Stimulated activated naive CD8-positive, alpha-beta T cell treated with anti-CD3 and anti-CD28 coated beads, Interleukin-15, Interleukin-2, amounts not matched to agents 100 ng/mL and 50 ng/mL, for 24 hours (primary cell): ENCODE measurements at regions not wholly inside any gene's neighbourhood (a gene's known extent, or its start where the extent isn't known, plus 50 kb on each side); places are given as distances from the start of the nearest gene placed in this dataset.

Experiments used
- H3K27ac Mint-ChIP-seq: one replicate; pipeline ENCODE4 v1.8.0; 2021; ENCODE audit warnings: mild to moderate bottlenecking, mixed read lengths
- H3K27me3 Mint-ChIP-seq: one replicate; pipeline ENCODE4 v1.8.0; 2021; ENCODE audit warnings: mixed read lengths
- H3K36me3 Mint-ChIP-seq: one replicate; pipeline ENCODE4 v1.8.0; 2021; ENCODE audit warnings: low read depth, mixed read lengths
- H3K4me1 Mint-ChIP-seq: one replicate; pipeline ENCODE4 v1.8.0; 2021; ENCODE audit warnings: low read depth, mixed read lengths
- H3K4me3 Mint-ChIP-seq: one replicate; pipeline ENCODE4 v1.8.0; 2021; ENCODE audit warnings: mild to moderate bottlenecking, mixed read lengths
- H3K9me3 Mint-ChIP-seq: one replicate; pipeline ENCODE4 v1.8.0; 2021; ENCODE audit warnings: mixed read lengths

DNA sequence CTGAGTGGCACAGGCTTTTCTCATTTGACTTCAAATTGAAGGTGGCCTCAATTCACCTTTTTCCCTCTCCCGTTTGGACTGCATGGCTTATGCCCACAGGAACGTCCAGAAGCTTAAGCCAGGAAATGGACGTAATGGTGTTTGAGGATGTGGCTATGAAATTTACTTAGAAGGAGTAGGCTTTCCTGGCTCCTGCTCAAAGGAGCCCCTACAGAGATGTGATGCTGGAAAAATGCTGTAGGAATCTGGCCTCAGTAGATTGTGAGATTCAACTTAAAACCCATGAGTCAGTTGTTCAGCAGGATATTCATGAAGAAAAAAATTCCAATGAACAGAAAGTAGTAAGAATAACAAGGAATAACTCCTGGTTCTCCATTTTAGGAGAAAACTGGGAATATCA is 129.0 kb downstream of the ICOS start:
- Mint-ChIP-seq H3K4me1 (no peaks in the 10 kb centered on the region), H3K36me3 (no peaks in the 10 kb centered on the region), H3K9me3 (no peaks in the 10 kb centered on the region), H3K27ac (no peak overlapping the region), H3K4me3 (no peak overlapping the region), H3K27me3 (peaks cover 14% of the 10 kb centered on the region)

DNA sequence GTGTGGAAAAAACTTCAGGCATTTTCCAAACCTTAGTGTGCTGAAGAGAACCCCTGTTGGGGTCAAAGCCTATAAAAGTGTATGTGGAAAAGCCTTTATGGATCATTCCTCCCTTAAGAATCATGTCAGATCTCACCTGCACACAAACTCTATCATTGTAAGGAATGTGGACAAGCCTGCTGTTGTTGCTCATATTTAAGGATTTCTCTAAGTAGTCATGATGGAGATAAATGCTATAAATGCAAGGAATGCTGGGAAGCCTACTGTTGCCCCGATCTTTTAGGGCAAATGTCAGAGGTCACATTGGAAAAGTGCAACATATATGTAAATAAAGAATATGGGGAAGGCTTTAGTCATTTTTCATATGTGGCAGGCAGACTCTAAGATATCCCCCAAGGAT is 129.5 kb downstream of the ICOS start:
- Mint-ChIP-seq H3K27ac (no peak overlapping the region), H3K36me3 (no peaks in the 10 kb centered on the region), H3K27me3 (peaks cover 17% of the 10 kb centered on the region), H3K4me1 (no peaks in the 10 kb centered on the region), H3K4me3 (no peak overlapping the region), H3K9me3 (no peaks in the 10 kb centered on the region)

DNA sequence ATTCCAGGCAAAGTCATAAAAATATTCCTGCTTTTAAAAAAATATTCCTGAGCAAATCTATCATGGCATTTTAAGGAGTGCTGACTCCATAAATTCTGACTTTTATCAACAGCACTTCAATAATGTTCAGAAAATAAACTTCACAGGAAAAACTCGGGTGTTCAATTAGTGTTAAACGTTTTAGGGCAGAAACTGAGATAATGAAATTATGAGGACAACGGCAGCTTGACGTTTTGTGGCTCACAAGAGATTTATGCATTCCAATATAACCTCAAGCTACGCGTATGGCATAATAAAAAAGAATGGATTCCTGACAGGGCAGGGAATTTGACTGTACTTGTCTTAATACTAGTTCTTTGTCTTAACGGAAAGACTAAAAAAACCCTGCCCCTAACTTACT is 133.2 kb downstream of the ICOS start:
- Mint-ChIP-seq H3K27me3 (peaks cover 17% of the 10 kb centered on the region), H3K4me3 (no peak overlapping the region), H3K36me3 (no peaks in the 10 kb centered on the region), H3K9me3 (no peaks in the 10 kb centered on the region), H3K27ac (no peak overlapping the region), H3K4me1 (no peaks in the 10 kb centered on the region)

DNA sequence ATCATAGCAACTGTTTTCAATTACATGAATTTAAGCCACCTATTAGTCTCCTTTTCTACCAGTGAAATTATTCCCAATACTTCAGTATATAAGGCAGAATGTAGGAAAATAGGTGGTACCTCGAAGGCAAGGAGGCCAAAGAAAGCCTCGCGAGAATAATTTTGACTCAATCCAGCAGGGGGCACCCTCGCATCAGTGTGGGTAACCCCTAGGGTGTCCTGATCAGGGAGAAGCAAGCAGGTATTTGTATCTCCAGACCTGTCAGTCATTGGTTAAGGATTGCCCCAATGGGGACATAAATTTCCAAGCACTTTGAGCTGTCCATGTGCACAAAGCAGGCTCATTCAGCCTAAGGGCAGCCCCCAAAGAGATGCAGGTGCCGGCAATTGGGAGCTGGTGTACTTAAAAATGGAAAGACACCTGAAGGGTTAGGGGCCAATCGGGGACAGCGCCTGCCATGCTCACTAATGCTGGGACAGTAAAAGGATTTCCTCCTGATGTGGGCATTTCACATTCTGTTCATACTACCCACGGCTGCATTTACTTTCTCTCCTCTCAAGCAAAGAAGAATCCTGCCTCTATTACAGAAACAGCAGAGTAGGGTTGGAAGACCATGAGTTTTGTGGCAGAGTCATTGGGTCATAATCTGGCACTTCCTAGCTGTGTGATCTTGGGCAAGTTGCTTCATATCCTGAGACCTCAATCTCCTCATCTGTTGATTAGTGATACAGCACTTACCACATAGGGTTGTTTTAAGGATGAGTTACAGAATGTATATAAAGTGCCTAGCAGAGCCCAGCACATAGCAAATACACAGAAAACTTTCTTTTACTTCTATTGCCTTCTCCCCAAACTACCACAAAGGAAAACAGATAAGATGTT is 136.1 kb downstream of the ICOS start:
- Mint-ChIP-seq H3K27me3 (peaks cover 14% of the 10 kb centered on the region), H3K36me3 (no peaks in the 10 kb centered on the region), H3K4me1 (no peaks in the 10 kb centered on the region), H3K9me3 (no peaks in the 10 kb centered on the region), H3K27ac (no peak overlapping the region), H3K4me3 (no peak overlapping the region)

DNA sequence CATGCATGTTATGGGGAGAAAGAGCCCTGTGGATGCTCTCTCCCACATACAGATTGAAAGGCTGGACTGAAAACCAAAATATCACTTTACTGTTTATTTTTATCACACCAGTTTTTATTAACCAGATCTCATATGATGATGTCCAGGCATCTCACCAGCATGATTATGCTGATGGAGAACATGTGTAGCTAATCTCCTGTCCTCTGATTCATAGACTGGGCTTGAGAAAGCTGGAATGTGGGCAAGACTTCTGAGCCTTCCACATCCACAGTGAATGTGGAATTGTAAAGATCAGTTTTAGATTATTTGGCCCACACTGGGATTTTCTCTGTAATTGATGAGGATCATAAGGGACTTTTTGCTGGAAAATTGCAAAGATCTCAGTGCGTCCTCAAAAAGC is 137.9 kb downstream of the ICOS start:
- H3K9me3 Mint-ChIP-seq = no peaks in the 10 kb centered on the region
- no peaks in the 10 kb centered on the region for H3K4me1 Mint-ChIP-seq
- H3K4me3 Mint-ChIP-seq = no peak overlapping the region
- peaks cover 12% of the 10 kb centered on the region for H3K27me3 Mint-ChIP-seq
- H3K36me3 Mint-ChIP-seq = no peaks in the 10 kb centered on the region
- H3K27ac Mint-ChIP-seq = no peak overlapping the region

DNA sequence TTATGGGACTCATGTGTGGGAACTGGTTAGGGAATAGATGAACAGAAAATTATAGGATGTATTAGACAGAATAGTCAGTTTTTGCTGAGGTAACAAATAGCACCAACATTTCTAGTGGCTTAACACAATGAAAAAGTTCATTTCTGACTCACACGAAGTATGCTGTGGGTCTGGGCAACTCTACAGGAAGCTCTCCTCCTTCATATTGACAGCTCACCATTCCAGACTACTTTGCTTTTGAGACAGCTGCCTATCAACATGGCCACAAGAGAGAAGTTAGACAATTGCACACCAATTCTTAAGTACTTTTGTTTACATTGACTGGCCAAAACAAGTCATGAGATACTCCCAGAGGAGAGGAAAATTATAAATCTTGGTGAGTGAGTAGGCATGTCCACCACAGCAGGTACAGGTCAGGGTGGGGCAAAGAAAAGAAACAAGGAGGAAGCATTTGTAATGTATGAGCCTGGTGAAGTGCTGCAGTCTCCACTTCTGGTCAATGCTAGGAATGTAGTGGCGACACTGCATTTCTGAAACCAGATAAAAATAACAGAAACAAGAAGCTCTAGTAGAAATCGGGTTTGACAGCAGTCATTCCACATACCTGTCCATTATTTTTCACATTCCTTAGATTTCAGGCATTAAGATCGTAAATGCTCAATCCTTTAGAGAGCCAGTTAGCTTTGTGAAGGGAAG is 141.6 kb downstream of the ICOS start:
- H3K36me3 Mint-ChIP-seq = no peaks in the 10 kb centered on the region
- H3K27ac Mint-ChIP-seq = no peak overlapping the region
- H3K27me3 Mint-ChIP-seq = peaks cover 7% of the 10 kb centered on the region
- H3K4me1 Mint-ChIP-seq = no peaks in the 10 kb centered on the region
- H3K9me3 Mint-ChIP-seq = no peaks in the 10 kb centered on the region
- no peak overlapping the region for H3K4me3 Mint-ChIP-seq

DNA sequence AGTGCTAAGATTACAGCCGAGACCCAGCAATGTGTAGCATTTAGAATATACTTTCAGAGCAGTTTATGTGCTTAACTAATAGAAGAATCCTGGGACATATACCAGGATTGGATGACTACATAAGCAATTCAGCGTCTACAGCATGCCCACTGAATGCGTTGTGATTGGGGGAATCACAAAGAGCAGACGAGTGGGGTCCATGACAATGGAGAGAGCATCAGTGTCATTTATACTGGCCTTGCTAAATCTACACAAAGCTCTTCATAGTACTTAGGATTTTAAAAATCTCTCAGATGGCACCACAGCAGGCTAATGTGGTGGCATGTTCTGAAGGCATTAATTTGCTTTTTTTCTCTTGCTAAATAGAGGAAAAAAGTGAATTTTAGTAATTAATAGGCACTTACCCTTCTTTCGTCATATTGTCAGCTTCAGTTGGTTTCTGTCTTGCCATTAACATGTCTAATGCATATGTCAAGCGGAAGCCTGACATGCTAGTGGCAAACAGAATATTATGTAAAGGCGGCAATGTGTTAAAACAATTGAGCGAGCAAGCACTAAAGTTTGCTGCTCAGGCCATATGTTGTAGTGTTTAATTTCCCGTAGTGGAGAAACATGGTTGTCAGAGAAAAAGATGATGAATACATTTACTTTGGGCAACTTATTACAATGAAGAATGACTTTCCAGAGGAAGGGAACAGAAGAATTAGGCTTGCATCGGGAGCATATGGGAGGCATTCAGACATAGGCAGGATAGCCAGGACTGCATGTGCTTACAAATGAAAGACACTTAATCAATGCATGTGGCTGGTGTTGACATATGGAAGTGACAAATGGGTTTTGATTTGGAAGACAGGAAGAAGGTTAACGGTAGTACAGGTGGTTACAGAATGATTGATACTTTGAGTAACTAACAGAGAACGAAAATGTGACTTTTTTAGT is 145.2 kb downstream of the ICOS start:
- H3K36me3 Mint-ChIP-seq = no peaks in the 10 kb centered on the region
- H3K27me3 Mint-ChIP-seq = peaks cover 4% of the 10 kb centered on the region
- H3K4me1 Mint-ChIP-seq = no peaks in the 10 kb centered on the region
- no peaks in the 10 kb centered on the region for H3K9me3 Mint-ChIP-seq
- no peak overlapping the region for H3K4me3 Mint-ChIP-seq
- no peak overlapping the region for H3K27ac Mint-ChIP-seq

DNA sequence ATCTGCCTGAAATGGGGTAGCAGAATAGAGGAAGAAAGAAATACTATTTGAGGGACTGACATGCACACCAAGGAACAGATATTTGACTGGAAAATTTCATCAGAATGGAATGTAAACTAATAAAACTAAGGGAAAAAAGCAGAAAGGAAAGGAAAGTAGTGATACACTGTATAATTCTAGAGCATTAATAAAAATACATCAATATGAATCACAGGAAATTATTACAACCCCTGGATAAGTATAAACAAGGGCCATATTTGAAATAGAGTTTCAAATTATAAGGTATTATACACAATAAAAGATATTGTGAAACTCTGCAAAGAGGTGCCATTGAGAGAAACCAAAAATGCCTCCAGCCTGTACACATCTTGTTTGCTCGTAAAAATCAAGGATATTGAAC is 149.6 kb downstream of the ICOS start:
- no peaks in the 10 kb centered on the region for H3K9me3 Mint-ChIP-seq
- H3K27me3 Mint-ChIP-seq = peaks cover 4% of the 10 kb centered on the region
- no peaks in the 10 kb centered on the region for H3K36me3 Mint-ChIP-seq
- no peak overlapping the region for H3K4me3 Mint-ChIP-seq
- H3K27ac Mint-ChIP-seq = no peak overlapping the region
- no peaks in the 10 kb centered on the region for H3K4me1 Mint-ChIP-seq

DNA sequence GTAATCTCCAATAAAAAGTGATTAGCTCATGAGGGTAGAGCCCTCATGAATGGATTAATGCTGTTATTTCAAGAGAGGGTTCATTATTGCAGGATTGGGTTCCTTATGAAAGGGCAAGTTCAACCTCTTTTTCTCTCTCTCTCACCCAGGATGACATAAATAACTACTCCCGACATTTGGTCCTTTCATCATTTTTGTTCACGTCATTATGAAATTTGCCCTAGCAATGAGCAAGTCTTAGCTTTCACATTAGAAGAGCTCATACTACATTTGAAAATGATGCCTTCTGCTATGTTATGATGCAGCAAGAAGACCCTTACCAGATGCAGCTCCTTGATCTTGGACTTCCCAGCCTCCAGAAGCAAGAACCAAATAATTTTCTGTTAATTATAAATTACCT is 152.5 kb downstream of the ICOS start:
- Mint-ChIP-seq H3K36me3 (no peaks in the 10 kb centered on the region), H3K4me3 (no peak overlapping the region), H3K4me1 (no peaks in the 10 kb centered on the region), H3K27ac (no peak overlapping the region), H3K9me3 (peaks cover 6% of the 10 kb centered on the region), H3K27me3 (peaks cover 8% of the 10 kb centered on the region)

DNA sequence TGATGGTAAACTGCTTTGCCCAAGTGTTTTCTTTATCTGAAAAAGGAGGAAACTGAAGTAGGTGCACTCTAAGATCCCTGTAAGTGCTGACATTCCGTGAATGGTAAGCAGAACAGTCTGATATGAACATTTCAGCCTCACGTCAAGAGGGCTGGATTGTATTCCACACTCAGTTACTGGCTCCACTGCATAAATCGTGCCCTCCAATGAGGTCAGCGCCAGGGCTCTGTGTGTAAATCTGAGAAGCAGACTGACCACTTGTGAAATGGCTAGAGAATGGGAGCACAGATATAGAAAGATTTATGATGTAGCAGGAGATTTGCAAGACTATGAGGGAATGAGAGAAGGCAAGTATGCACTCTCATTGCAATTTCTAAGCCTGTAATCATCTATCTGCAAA is 153.0 kb downstream of the ICOS start:
- peaks cover 8% of the 10 kb centered on the region for H3K9me3 Mint-ChIP-seq
- H3K4me1 Mint-ChIP-seq = no peaks in the 10 kb centered on the region
- no peak overlapping the region for H3K4me3 Mint-ChIP-seq
- H3K27me3 Mint-ChIP-seq = peaks cover 8% of the 10 kb centered on the region
- H3K36me3 Mint-ChIP-seq = no peaks in the 10 kb centered on the region
- no peak overlapping the region for H3K27ac Mint-ChIP-seq

DNA sequence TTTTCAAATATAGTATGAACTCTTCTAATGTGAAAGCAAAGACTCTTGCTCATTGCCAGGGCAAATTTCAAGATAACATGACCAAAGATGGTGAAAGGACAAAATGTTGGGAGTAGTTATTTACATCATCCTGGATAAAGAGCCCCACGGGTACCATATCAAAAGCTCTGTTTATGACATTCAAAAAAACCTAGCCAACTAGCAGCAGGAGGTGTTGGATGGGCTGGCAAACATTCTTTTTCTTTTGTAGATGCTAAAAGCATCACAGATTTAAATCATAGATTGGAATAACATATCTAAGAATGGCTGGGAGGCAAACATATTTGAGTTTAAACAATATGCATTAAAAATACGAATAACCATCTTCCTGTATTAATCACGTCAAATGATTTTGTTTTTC is 153.5 kb downstream of the ICOS start:
- Mint-ChIP-seq H3K4me1 (no peaks in the 10 kb centered on the region), H3K9me3 (peaks cover 8% of the 10 kb centered on the region), H3K36me3 (no peaks in the 10 kb centered on the region), H3K27ac (no peak overlapping the region), H3K4me3 (no peak overlapping the region), H3K27me3 (peaks cover 8% of the 10 kb centered on the region)

DNA sequence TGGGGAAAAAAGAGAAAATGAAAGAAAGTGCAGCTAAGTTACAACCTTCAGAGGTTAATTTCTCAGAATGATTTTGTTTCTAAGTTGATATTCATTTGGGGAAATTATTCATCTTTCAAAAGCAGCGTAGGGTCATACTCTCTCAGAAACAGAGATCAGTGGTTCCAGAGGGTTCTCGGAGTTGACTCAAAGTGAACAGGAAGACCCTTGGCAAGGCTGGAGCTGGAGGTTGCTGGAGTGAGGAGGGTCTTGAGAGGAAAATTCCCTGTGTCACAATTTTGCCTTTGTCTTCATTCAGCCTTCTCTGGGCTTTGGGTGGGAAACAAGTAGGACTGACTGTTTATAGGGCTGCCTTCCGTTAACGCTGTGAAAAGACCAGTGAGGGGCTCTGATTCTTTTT is 168.2 kb downstream of the ICOS start:
- H3K36me3 Mint-ChIP-seq = no peaks in the 10 kb centered on the region
- H3K27me3 Mint-ChIP-seq = peaks cover 8% of the 10 kb centered on the region
- H3K4me1 Mint-ChIP-seq = peaks cover 67% of the 10 kb centered on the region
- H3K4me3 Mint-ChIP-seq = no peak overlapping the region
- H3K9me3 Mint-ChIP-seq = no peaks in the 10 kb centered on the region
- H3K27ac Mint-ChIP-seq = peak overlapping the region; percentile 81

DNA sequence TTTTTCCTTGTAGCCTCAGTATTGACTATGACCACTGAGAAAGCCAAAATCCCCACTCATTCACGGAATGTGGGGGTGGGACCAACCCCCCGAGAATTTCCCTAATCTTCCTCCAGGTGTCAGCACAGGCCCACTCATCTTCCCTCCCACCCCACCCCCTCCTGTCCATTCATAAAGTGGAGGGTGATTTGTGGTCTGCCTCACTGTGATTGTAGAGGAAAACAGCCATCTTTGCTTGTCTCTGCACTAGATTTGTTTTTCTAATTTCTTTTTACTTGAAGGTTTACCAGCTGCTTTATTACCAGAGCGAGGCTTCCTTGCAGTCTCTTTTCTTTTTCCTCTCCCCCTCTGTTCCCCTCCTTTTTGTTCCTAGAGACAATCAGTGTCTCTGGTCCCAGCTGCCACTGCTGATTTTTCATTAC is 171.8 kb downstream of the ICOS start:
- H3K4me1 Mint-ChIP-seq = peaks cover 90% of the 10 kb centered on the region
- H3K27me3 Mint-ChIP-seq = peaks cover 12% of the 10 kb centered on the region
- H3K4me3 Mint-ChIP-seq = peak overlapping the region; percentile 81
- no peaks in the 10 kb centered on the region for H3K36me3 Mint-ChIP-seq
- peak overlapping the region; percentile 99 for H3K27ac Mint-ChIP-seq
- H3K9me3 Mint-ChIP-seq = no peaks in the 10 kb centered on the region

DNA sequence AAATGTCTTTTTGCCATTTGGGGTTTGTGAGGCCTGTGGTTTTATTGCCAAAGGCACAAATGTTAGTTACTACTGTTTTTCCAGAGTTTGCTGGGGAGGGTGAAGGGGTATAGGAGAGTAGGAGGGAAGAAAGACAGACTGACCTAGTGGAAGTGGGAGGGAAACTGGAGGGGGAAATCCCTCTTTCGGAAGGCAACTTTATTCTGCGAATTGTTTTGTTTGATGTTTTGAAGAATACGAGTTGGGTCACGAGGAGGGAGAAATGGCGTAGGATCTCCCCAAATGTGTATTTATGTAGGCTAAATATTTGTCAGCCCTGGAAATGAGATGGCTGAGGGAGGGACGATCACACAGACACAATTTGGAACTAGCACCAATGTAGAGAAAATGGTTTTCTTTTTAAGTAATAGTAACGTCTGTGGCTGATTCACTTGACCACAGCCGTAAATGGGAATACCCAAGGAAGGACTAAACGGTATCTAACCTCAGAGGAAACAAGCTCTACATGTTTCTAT is 172.3 kb downstream of the ICOS start:
- no peaks in the 10 kb centered on the region for H3K36me3 Mint-ChIP-seq
- peak overlapping the region; percentile 81 for H3K4me3 Mint-ChIP-seq
- H3K4me1 Mint-ChIP-seq = peaks cover 89% of the 10 kb centered on the region
- H3K27ac Mint-ChIP-seq = peak overlapping the region; percentile 99
- peaks cover 9% of the 10 kb centered on the region for H3K27me3 Mint-ChIP-seq
- H3K9me3 Mint-ChIP-seq = no peaks in the 10 kb centered on the region
